HL-60 (cell line): ENCODE measurements at regions not wholly inside any gene's neighbourhood (a gene's known extent, or its start where the extent isn't known, plus 50 kb on each side); places are given as distances from the start of the nearest gene placed in this dataset.

Experiments
- CTCF ChIP-seq: IDR thresholded peaks from one replicate; pipeline ENCODE4 v1.5.1; 2011; ENCODE audit warnings: low read length, control low read depth, inconsistent platforms; ENCODE audit not compliant: insufficient read depth
- GABPA ChIP-seq: IDR thresholded peaks from 2 replicates; pipeline ENCODE4 v1.6.1; 2012; ENCODE audit warnings: low read depth
- POLR2AphosphoS5 ChIP-seq: IDR thresholded peaks from 2 replicates; pipeline ENCODE4 v1.6.1; 2012; ENCODE audit warnings: low read depth
- REST ChIP-seq: IDR thresholded peaks from 2 replicates; pipeline ENCODE4 v1.6.1; 2012; ENCODE audit warnings: low read depth; ENCODE audit not compliant: insufficient replicate concordance
- SPI1 ChIP-seq: IDR thresholded peaks from 2 replicates; pipeline ENCODE4 v1.6.1; 2012; ENCODE audit warnings: low read depth, mild to moderate bottlenecking, borderline replicate concordance

- TF ChIP-seq CTCF (no peak), POLR2AphosphoS5 (no peak), GABPA (no peak), REST (no peak), SPI1 (no peak)
Measured at GRCh38 chr5:39779831-39780230, 355.1 kb upstream of the DAB2 start.
